ENCODE measurements at regions not wholly inside any gene's neighbourhood (a gene's known extent, or its start where the extent isn't known, plus 50 kb on each side); places are given as distances from the start of the nearest gene placed in this dataset.
"Not testable (repeated sequence)": the region's sequence is repeated elsewhere in the genome, so short reads cannot be mapped to it uniquely, and the experiment has no call there.

DNA sequence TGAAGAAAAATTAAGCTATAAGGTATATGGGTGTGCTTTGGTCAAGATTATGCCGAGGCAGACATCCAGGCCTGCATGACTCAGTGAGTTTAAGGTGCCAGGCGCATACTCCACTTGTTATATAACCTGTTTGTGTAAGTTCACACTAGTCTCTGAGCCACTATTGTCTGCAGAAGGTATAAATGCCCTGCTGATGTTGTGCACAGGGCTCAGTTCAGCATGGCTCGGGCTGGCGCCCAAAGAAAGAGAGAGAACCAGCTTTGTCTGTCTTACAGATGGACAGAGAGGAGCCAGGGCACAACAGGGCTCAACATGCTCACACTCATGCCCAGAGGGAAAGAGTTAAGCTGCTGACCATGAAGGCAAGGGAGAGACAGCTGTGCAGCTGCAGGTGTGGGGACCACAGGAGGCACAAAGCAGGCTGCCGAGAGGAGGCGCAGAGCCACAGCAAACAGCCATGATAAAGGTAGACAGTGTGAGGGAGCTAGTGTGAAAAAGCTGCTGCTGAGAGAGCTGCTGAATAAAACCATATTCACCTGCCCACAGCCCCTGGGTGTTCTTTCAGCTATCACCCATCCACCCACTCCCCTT, 1587.6 kb upstream of the C9orf72 start:
- peak; percentile 49 for DNase-seq (ENCODE audit: low spot score)

DNA sequence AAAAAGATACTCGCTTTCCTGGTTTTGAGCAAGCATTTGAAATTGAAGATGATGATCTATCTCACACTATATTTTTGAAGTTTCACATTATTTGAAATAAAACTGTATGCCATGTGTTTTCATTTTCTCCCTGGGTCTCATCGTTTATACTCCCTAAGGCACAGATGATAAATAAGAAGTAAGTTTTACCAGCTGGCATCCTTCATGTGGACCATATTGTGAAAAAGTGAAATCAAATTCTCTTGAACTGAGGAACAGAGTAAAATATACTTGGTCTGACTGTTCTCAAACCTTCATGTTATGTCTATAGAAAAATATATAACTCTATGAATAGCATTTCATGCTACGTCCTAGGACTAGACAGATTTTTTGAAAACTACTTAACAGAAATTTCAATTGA, 1600.9 kb upstream of the C9orf72 start:
- DNase-seq (ENCODE audit: low spot score) = no peak

DNA sequence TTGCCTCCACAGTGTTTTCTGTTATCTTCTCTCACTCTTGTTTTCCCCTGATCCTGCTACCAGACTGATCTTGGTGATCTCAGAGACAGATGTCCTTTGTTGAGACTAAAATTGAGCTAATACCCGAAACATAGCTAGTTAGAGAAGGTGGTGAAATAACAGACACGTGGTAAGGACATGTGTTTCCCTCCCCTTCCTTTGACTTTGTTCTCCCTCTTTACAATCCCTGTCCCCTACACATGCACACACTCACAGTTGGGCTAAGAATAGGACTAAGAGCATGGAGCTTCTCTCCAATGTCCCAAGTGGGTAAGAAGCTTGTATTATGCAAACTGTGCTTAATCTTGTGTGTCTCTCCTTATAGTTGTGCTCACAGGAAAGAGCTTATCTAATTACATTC, 1603.0 kb upstream of the C9orf72 start:
- no peak for DNase-seq (ENCODE audit: low spot score)

DNA sequence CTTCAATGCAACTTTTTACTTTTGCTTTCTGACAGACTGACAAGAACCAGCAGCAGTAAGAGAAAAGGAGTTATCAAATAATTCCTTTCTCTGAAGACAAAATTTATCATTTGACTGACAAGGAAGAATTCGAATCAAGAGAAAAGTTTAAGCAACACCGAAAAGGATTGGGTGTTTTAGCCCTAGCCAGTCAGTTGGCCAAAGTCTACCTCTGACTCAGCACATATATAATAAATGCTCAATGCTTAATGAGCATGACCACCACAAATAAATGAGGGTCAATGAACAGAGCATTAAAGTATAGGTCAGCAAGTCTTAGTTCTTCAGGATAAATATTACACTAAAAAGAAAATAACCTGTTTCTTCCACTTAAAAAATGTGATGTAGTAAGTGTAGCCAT, 1603.5 kb upstream of the C9orf72 start:
- no peak for DNase-seq (ENCODE audit: low spot score)

DNA sequence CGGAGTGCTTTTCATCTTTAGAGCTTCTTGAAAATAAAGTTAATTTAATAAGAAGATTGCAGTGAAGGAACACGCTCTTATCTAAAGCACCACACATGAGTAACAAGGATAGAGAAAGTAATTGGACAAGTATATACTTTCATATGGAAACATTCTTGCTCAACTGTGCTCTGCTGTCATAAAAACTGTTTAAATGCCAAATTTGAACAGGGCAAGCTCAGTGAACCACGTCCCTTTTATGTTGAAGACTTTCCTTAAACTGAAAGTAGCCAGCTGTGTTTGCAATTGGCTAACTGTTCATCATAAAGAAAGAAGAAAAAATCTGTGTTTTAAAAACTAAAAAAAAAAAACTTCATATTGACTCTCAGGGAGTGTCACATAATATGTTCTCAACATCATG, 1610.7 kb upstream of the C9orf72 start:
- DNase-seq (ENCODE audit: low spot score) = no peak

DNA sequence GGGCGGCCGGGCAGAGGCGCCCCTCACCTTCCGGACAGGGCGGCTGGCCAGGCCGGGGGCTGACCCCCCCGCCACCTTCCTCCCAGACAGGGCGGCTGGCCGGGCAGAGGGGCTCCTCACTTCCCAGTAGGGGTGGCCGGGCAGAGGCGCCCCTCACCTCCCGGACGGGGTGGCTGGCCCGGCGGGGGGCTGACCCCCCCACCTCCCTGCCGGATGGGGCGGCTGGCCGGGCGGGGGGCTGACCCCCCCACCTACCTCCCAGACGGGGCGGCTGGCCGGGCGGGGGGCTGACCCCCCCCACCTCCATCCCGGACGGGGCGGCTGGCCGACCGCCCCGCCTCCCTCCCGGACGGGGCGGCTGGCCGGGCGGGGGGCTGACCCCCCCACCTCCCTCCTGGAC, 1615.5 kb upstream of the C9orf72 start:
- not testable (repeated sequence) for DNase-seq (ENCODE audit: low spot score)

DNA sequence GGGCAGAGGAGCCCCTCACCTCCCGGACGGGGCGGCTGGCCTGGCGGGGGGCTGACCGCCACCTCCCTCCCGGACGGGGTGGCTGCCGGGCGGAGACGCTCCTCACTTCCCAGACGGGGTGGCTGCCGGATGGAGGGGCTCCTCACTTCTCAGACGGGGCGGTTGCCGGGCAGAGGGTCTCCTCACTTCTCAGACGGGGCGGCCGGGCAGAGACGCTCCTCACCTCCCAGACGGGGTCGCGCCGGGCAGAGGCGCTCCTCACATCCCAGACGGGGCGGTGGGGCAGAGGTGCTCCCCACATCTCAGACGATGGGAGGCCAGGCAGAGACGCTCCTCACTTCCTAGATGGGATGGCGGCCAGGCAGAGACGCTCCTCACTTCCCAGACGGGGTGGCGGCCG, 1615.9 kb upstream of the C9orf72 start:
- not testable (repeated sequence) for DNase-seq (ENCODE audit: low spot score)

DNA sequence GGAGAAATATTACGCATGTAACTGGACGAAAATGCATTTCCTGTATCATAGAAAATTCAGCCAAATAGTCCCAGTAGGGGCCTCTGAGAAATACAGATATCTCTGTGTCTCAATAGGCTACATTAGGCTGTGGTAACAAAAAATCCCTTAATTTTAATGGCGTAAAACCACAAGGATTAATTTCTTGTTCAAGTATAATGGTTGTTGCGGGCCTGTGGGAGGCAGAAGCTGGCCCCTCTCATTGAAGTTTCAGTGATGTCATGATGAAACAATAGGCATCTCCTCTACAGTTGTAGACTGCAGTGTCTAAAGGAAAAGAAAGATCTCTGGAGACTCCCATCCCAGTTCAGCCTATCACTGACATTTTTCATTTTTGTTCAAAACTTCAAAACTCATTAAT, 1625.6 kb upstream of the C9orf72 start:
- no peak for DNase-seq (ENCODE audit: low spot score)

DNA sequence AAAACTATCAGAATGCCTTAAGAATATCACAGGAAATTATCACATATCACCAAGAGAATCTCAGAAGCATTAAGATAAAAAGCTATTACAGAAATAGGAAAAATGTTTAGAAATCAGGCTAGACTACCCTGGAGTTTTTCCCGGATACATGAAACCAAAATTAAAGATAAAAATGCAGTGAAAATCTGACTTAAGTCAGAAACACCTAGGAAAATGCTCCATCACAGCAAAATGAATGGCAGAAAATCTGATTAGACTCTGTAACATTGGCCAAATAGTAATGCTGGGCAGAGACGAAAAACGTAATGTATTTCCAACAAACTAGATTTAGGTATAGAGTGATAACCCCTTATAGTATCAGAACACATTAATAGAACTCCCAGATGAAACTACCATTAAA, 1626.7 kb upstream of the C9orf72 start:
- no peak for DNase-seq (ENCODE audit: low spot score)

DNA sequence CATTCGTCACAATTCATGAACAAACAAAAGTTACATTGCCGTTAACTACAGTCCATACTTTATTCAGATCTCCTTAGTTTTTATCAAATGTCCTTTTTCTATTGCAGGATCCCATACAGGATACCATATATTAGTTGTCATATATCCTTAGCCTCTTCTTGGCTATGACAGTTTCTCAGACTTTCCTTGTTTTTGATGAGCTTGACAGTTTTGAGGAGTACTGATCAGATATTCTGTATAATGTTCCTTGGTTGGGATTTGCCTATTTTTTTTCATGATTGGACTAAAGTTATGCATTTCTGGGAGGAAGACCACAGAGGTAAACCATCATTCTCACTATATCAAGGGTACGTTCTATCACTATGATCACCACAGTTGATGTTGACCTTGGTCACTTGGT, 1627.4 kb upstream of the C9orf72 start:
- DNase-seq (ENCODE audit: low spot score) = no peak

DNA sequence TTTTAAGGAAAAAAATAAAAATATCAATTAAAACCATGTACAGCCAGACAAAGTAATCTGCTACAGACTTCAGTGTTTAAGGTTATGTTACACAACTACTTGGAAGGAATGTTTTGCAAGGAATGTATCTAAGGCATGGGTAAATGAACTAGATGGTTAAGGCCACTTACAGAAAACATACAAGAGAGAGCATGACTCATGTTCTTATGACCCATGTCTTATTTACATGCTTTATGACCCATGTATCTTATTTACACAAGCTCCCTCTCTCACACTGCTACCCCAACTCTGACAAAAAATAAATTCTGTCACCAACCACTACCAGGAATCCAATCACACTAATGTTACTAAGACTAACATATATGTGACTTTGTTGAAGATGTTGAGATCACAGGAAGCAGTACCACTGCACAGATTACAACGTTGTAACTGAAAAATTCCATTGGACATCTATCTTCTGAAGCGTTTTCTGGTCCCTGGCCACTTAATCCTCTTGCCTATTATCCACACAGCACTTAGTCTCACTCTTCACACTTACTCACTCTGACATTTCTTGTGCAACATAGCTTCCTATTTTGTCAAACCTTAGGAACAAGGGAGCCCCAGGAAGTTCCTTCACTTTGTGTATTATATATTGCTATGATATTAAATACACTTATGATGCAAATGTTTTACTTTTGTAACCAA, 1630.1 kb upstream of the C9orf72 start:
- DNase-seq (ENCODE audit: low spot score) = no peak

DNA sequence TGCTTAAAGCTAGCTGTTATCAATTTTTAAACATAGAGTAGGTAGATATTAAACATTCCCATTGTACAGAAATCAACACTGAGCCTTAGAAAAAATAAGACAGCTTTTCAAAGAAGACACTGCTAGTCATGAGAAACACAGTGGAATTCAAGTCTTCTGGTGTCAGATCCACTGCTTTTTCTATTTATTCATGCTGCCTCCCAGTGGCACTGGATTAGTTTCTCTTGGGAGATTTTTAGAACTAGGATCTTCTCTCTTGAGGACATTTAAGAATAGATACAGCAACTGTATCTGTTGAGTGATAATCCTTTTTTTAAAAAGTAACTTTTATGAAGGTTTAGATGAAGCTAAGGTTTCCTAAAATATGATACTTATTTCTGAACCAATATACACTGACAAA, 1635.4 kb upstream of the C9orf72 start:
- no peak for DNase-seq (ENCODE audit: low spot score)

DNA sequence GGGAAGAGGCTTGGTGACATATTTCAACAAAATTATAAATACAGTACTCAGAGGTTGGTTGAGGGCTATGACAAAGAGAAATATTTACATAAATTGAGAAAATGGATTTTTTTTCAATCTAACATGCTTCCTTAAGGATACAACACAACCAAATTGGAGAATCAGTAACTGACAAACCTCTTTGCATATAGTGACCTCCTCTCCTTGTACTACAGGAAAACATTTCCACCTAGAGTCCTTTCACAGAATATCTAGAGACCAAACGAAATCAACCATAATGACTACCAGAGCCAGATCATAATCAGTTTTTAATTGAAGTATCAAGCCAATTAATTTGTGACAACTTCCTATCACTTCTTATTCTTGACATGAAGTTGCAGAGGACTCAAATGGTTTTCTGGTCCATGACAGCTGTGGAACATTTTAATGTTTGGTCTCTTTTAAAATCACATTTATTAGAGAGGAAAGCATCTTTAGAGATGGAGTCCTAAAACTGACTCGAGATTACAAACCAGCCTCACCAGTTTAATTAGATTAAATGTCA, 1636.5 kb upstream of the C9orf72 start:
- no peak for DNase-seq (ENCODE audit: low spot score)

DNA sequence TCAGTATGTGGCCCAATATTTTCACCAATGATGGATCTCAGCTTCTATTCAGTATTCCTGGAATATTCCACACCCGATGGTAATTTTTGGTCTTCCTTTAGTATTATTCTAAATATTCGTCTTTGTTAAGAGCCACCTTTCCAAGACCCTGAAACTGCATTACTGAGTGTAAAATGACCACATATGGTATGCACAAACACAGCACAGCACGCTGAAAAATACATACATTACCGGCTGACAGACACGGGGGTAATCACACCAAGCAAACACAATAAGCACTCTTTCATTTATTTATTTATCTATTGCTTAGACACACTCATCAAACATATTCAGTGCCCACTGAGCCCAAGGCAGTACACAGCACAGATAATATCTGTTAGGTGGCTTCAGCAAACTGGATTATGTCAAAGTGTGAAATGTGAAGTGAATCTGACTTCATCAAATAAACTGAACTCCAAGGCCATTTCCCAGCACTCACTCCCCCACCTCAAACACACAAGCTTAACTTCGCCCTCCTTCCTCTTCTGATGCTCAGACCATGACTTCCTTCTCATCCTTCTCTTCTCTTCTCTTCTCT, 1637.8 kb upstream of the C9orf72 start:
- DNase-seq (ENCODE audit: low spot score) = no peak

DNA sequence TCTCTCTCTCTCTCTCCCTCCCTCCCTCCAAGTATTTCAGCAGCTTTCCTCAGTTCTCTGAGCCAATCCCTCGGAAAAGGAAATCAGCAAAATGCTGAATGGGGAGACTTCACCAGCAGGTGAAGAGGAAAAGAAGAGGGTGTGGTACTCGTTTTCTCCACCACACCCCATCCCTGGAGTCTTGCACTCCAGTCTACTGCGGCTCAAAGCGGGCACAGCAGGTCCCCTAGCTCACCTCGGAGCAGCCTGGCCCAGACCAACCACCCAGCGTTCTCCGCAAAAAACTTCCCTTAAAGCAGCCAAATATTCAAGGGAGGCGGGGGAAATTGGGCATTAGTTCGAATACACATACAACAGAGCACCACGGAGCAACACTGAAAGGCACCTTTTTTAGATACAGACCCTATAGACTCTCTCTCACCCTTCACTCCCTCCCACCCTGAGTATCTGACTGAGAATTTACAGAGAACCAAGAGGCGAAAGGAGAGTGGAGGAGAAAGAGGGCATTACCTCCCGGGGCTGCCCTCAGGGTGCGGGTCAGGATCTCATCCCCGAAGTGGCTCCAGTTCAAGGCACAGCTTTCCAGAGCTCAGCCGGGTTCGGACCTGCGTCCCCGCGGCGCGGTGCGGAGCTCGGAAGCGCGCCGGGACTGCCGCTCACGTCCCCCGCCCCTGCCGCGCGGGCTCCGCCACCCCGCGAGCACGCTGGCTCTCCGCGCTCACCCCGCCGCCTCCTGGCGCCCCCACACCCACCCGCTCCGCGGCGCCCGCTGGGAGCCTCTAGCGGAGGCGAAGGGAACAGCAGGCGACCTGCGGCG, 1638.5 kb upstream of the C9orf72 start:
- peak; percentile 84 for DNase-seq (ENCODE audit: low spot score)

DNA sequence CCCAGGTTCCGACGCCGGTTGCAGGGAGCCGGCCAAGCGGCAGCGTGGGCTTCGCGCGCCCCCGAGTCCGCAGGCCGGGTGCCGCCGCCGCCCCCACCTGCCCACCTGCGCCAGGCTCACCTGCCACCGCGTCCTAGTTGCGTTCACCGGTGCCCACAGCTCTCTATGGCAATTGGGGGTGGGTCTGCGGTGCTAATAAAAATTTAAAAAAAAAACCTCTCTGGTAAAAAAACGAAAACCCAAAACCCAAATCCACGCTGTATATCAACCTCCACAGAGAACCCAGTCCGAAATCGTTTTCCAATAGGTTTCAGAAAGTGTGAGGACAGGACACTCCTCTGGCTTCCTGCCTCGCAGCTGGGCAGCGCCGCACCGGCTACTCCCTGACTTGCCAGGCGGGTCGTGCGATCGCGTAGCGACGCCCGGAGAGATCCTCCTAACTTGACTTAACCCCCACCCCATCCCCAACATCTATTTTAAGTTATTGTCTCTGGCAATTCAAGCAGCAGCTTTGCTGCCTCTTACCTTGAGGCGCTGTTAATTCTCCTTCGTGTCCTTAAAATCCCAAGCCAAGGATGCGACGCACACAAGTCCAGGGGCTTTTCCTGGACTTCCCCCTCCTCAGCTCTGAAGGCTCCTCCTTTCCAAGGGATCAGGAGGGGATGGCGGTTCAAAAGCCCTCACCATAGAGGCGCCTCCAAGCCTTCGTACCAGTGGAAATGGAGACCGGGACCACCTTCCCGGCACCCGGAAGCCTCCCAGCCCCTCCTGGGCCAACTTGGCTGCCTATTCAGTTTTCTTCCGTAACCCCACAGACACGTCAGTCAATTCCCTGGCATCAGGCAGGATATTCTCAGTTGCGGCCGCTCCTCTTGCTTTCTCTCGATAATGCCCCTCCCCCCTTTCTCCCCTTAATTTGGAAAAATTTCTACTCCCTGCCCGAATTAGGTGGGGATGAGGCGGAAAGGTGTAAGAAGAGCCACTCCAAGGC, 1639.4 kb upstream of the C9orf72 start:
- peak; percentile 64 for DNase-seq (ENCODE audit: low spot score)

DNA sequence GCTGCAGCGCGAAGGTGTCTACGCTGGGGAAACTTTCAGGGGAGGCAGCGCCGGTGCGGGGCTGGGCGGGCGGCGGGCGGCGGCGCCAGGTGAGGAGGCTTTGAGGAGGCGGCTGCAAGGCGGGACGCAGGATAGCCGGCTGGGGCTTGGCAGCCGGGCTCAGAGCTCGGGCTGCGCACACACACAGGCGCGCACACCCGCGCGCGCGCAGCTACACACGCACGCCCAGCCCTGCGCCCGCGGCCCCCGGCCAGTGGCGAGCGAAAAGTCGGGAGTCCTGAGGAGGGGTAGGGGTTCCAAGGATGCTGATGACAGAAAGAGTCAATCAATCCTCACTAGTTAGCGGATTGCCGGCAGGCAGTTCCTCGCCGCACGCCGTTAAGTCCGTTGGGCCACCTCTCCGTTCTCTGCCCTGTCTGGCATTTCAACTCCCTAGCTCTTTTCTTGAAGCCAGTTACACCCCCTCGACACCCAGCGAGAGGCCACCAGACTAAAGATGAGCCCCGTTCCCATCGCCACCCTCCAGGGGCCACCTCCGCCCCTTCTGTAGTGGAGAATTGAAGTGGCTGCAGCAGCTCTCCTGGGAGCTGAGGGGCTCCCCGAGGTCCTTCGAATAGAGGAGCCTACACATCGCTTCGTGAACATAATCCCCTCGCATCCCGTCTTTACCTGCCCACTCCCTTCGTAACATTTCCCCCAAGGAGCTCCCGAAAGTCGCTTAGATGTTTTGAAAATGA, 1640.3 kb upstream of the C9orf72 start, which contains the start of gene LINGO2:
Gene LINGO2 (minus strand): TSS at position 185 of the 737 bp plus-strand sequence.
- DNase-seq (ENCODE audit: low spot score) = peak; percentile 71

DNA sequence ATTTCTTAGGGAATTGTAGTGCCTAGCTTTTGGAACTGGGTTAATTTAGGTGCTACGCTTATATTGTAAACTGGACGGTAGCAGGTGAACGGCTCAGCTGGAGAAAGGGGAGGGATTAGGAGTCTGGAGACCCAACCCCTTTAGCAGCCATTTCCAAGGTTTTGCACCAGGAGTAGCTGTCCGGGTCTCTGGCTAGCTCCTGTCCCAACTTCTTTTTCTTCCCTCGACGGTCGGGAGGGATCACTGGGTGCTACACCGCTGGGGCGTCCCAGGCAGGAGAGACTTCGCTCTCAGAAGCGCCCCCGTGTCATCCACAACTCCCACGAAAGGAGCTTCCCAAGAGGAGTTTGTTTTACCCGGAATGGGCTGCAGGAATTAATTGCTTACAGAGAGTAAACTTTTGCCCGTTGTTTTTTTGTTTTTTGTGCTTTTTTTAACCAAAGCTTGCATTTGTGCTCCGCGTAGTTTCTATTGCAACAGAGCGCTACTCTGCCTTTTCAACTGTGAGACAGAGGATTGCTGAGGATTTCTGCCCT, 1640.9 kb upstream of the C9orf72 start:
- peak; percentile 72 for DNase-seq (ENCODE audit: low spot score)

DNA sequence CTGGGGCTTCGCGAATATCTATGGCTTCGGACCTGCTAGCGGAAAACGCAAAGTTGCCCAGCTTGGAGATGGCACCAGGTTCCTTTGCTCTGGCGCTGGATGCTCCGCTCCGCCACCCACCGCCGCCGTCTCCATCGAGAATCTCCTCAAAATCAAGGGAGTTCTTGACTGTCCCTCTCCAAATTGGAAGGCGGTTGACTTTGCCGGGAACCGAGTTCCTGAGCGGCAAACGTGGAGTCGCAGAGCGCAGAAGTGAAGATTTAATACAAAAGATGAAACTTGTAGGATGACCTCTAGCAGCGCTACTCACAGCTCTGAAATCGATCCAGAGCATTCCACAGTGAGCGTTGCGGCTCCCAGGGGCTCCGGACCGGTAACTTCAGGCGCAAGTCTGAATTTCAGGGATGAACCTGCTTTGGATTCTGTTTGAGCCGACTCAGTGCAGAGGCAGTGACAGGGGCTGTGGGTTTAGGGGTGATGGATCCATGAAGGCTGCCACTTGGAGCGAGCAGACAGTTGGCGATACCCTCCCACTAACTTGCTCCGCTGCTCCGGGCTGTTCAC, 1641.5 kb upstream of the C9orf72 start:
- DNase-seq (ENCODE audit: low spot score) = peak; percentile 57

DNA sequence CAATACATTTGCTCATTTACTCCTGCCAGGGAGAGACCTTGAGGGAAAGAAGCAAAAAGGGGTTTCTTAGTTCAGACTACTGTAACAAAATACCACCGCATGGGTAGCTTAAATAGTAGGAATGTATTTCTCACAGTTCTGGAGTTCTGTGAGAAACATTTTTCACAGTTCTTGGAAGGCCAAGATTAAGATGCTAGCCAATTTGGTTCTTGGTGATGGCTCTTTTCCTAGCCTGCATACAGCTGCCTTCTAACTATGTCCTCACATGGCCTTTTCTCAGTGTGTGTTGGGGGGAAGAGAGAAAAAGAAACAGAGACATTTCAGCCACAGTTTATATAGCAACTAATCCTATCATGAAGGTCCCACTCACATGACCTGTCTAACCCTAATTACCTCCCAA, 1644.7 kb upstream of the C9orf72 start:
- no peak for DNase-seq (ENCODE audit: low spot score)
